ENCODE measurements at regions not wholly inside any gene's neighbourhood (a gene's known extent, or its start where the extent isn't known, plus 50 kb on each side); places are given as distances from the start of the nearest gene placed in this dataset.
A peak's percentile ranks its signal among the peaks of the same experiment; 100 is the strongest.

- Histone ChIP-seq H3K27me3 (replicated peaks; ENCODE audit: insufficient read depth, low read length) (no peaks in the 10 kb centered on the region), H3F3A (ENCODE audit: insufficient read depth, low read length) (no peaks in the 10 kb centered on the region), H3K4me3 (ENCODE audit: low read length) (no peak overlapping the region), H3K9me2 (replicated peaks; ENCODE audit: insufficient read depth, low read length) (no peaks in the 10 kb centered on the region), H3K79me2 (ENCODE audit: low read length) (no peaks in the 10 kb centered on the region), H3K4me2 (ENCODE audit: low read depth, low read length) (no peak overlapping the region), H3K9ac (ENCODE audit: low read length) (no peak overlapping the region), H3K27ac (ENCODE audit: low read length) (no peak overlapping the region), H4K20me1 (ENCODE audit: insufficient read depth, low read length) (no peaks in the 10 kb centered on the region), H3K4me1 (ENCODE audit: low read length) (no peaks in the 10 kb centered on the region), H3K9me3 (replicated peaks; ENCODE audit: insufficient read depth, low read length) (no peaks in the 10 kb centered on the region), H3K36me3 (replicated peaks; ENCODE audit: insufficient read depth, low read length) (no peaks in the 10 kb centered on the region), H2AFZ (ENCODE audit: low read length) (no peak overlapping the region)
- TF ChIP-seq EZH2phosphoT487 (IDR thresholded peaks at IDR 0.05; ENCODE audit: low read length) (no peak), CTCF (IDR thresholded peaks at IDR 0.05; ENCODE audit: low read length) (no peak), EZH2 (optimal IDR thresholded peaks at IDR 0.05; ENCODE audit: low read depth, low read length) (no peak)
- no peak for DNase-seq
Observed at GRCh38 chr18:10249270-10249669, 205.2 kb upstream of the APCDD1 start.

- no peaks in the 10 kb centered on the region for H3K4me1 ChIP-seq (ENCODE audit: low read length)
- no peak overlapping the region for H3K27ac ChIP-seq (ENCODE audit: low read length)
- no peaks in the 10 kb centered on the region for H3K27me3 ChIP-seq (replicated peaks; ENCODE audit: insufficient read depth, low read length)
- TF ChIP-seq EZH2 (optimal IDR thresholded peaks at IDR 0.05; ENCODE audit: low read depth, low read length) (no peak), EZH2phosphoT487 (IDR thresholded peaks at IDR 0.05; ENCODE audit: low read length) (no peak), CTCF (IDR thresholded peaks at IDR 0.05; ENCODE audit: low read length) (no peak)
- no peak overlapping the region for H2AFZ ChIP-seq (ENCODE audit: low read length)
- H3K9me2 ChIP-seq (replicated peaks; ENCODE audit: insufficient read depth, low read length) = no peaks in the 10 kb centered on the region
- H3K4me3 ChIP-seq (ENCODE audit: low read length) = no peak overlapping the region
- no peaks in the 10 kb centered on the region for H3F3A ChIP-seq (ENCODE audit: insufficient read depth, low read length)
- no peak for DNase-seq
- H3K4me2 ChIP-seq (ENCODE audit: low read depth, low read length) = no peak overlapping the region
- no peak overlapping the region for H3K9ac ChIP-seq (ENCODE audit: low read length)
- no peaks in the 10 kb centered on the region for H4K20me1 ChIP-seq (ENCODE audit: insufficient read depth, low read length)
- H3K9me3 ChIP-seq (replicated peaks; ENCODE audit: insufficient read depth, low read length) = no peaks in the 10 kb centered on the region
- H3K36me3 ChIP-seq (replicated peaks; ENCODE audit: insufficient read depth, low read length) = no peaks in the 10 kb centered on the region
- no peaks in the 10 kb centered on the region for H3K79me2 ChIP-seq (ENCODE audit: low read length)
Observed at GRCh38 chr18:10249801-10250200, 204.6 kb upstream of the APCDD1 start.

- Histone ChIP-seq H4K20me1 (ENCODE audit: insufficient read depth, low read length) (no peaks in the 10 kb centered on the region), H3K9me2 (replicated peaks; ENCODE audit: insufficient read depth, low read length) (no peaks in the 10 kb centered on the region), H3K79me2 (ENCODE audit: low read length) (no peaks in the 10 kb centered on the region), H3K27me3 (replicated peaks; ENCODE audit: insufficient read depth, low read length) (no peaks in the 10 kb centered on the region), H3K4me3 (ENCODE audit: low read length) (no peak overlapping the region), H3K27ac (ENCODE audit: low read length) (no peak overlapping the region), H3K4me2 (ENCODE audit: low read depth, low read length) (no peak overlapping the region), H3F3A (ENCODE audit: insufficient read depth, low read length) (no peaks in the 10 kb centered on the region), H3K36me3 (replicated peaks; ENCODE audit: insufficient read depth, low read length) (no peaks in the 10 kb centered on the region), H3K4me1 (ENCODE audit: low read length) (no peaks in the 10 kb centered on the region), H2AFZ (ENCODE audit: low read length) (no peak overlapping the region), H3K9ac (ENCODE audit: low read length) (no peak overlapping the region), H3K9me3 (replicated peaks; ENCODE audit: insufficient read depth, low read length) (no peaks in the 10 kb centered on the region)
- peak; percentile 42 for DNase-seq
- TF ChIP-seq EZH2phosphoT487 (IDR thresholded peaks at IDR 0.05; ENCODE audit: low read length) (no peak), EZH2 (optimal IDR thresholded peaks at IDR 0.05; ENCODE audit: low read depth, low read length) (no peak), CTCF (IDR thresholded peaks at IDR 0.05; ENCODE audit: low read length) (no peak)
Observed at GRCh38 chr18:10252494-10252893, 201.9 kb upstream of the APCDD1 start.

All from MM.1S (cell line).